BLaER1 (cell line): ENCODE measurements at regions not wholly inside any gene's neighbourhood (a gene's known extent, or its start where the extent isn't known, plus 50 kb on each side); places are given as distances from the start of the nearest gene placed in this dataset.
A peak's percentile ranks its signal among the peaks of the same experiment; 100 is the strongest.
"Not testable (repeated sequence)": the region's sequence is repeated elsewhere in the genome, so short reads cannot be mapped to it uniquely, and the experiment has no call there.

Experiments used
- H3K27ac ChIP-seq: shearing (Covaris generic); formaldehyde crosslinking; 2 replicates; pipeline ENCODE4 v1.8.1; 2022
- H3K27me3 ChIP-seq: shearing (Covaris generic); formaldehyde crosslinking; 2 replicates; pipeline ENCODE4 v1.8.1; 2022
- H3K36me3 ChIP-seq: shearing (Covaris generic); formaldehyde crosslinking; 2 replicates; pipeline ENCODE4 v1.8.1; 2022
- H3K4me1 ChIP-seq: shearing (Covaris generic); formaldehyde crosslinking; 2 replicates; pipeline ENCODE4 v1.8.1; 2022
- H3K4me2 ChIP-seq: shearing (Covaris generic); formaldehyde crosslinking; 2 replicates; pipeline ENCODE4 v1.8.1; 2022
- H3K4me3 ChIP-seq: shearing (Covaris generic); formaldehyde crosslinking; 2 replicates; pipeline ENCODE4 v1.8.1; 2022
- H3K9ac ChIP-seq: shearing (Covaris generic); formaldehyde crosslinking; 2 replicates; pipeline ENCODE4 v1.8.1; 2022
- H3K9me3 ChIP-seq: shearing (Covaris generic); formaldehyde crosslinking; 2 replicates; pipeline ENCODE4 v1.8.1; 2022
- H4K20me1 ChIP-seq: shearing (Covaris generic); formaldehyde crosslinking; 2 replicates; pipeline ENCODE4 v1.8.1; 2022
- Cebpa-rat ChIP-seq: shearing (Covaris generic); IDR thresholded peaks from 2 replicates; pipeline ENCODE4 v1.8.1; 2022

- Histone ChIP-seq H3K4me3 (no peak overlapping the region), H3K4me1 (peaks cover 19% of the 10 kb centered on the region), H3K4me2 (no peak overlapping the region), H3K9ac (no peak overlapping the region), H3K27ac (no peak overlapping the region), H3K36me3 (no peaks in the 10 kb centered on the region), H3K9me3 (no peaks in the 10 kb centered on the region), H3K27me3 (no peaks in the 10 kb centered on the region), H4K20me1 (no peaks in the 10 kb centered on the region)
- TF ChIP-seq Cebpa-rat = no peak
These were observed 71.4 kb downstream of the RGS2 start for GRCh38 chr1:192880231-192880630.

GRCh38 chr1:192884241-192884640, 75.4 kb downstream of the RGS2 start:
- Histone ChIP-seq H4K20me1 (no peaks in the 10 kb centered on the region), H3K27me3 (no peaks in the 10 kb centered on the region), H3K9ac (no peak overlapping the region), H3K4me2 (peak overlapping the region; percentile 33), H3K27ac (no peak overlapping the region), H3K4me1 (peaks cover 33% of the 10 kb centered on the region), H3K36me3 (no peaks in the 10 kb centered on the region), H3K9me3 (peaks cover 21% of the 10 kb centered on the region), H3K4me3 (no peak overlapping the region)
- no peak for TF ChIP-seq Cebpa-rat

GRCh38 chr1:192885387-192885786, 76.5 kb downstream of the RGS2 start:
- not testable (repeated sequence) for H3K27me3 ChIP-seq, H3K27ac ChIP-seq, H3K9ac ChIP-seq, H4K20me1 ChIP-seq, H3K36me3 ChIP-seq, H3K4me3 ChIP-seq
- Histone ChIP-seq H3K4me1 (peaks cover 36% of the 10 kb centered on the region), H3K4me2 (peak overlapping the region; percentile 33), H3K9me3 (peaks cover 29% of the 10 kb centered on the region)

- TF ChIP-seq Cebpa-rat = no peak
These were observed 78.6 kb downstream of the RGS2 start for GRCh38 chr1:192887426-192887825.

GRCh38 chr1:192888574-192888973, 79.7 kb downstream of the RGS2 start:
- H3K4me1 ChIP-seq = peaks cover 34% of the 10 kb centered on the region
- no peak overlapping the region for H3K4me3 ChIP-seq
- peaks cover 47% of the 10 kb centered on the region for H3K9me3 ChIP-seq
- H4K20me1 ChIP-seq = no peaks in the 10 kb centered on the region
- no peak overlapping the region for H3K9ac ChIP-seq
- H3K4me2 ChIP-seq = peak overlapping the region; percentile 29
- TF ChIP-seq Cebpa-rat = no peak
- H3K27me3 ChIP-seq = no peaks in the 10 kb centered on the region
- no peaks in the 10 kb centered on the region for H3K36me3 ChIP-seq
- no peak overlapping the region for H3K27ac ChIP-seq

More at GRCh38 chr1:192887426-192887825, 78.6 kb downstream of the RGS2 start:
- no peaks in the 10 kb centered on the region for H4K20me1 ChIP-seq
- H3K4me3 ChIP-seq = no peak overlapping the region
- no peak overlapping the region for H3K9ac ChIP-seq
- peaks cover 36% of the 10 kb centered on the region for H3K4me1 ChIP-seq
- no peaks in the 10 kb centered on the region for H3K36me3 ChIP-seq
- no peak overlapping the region for H3K27ac ChIP-seq
- peaks cover 47% of the 10 kb centered on the region for H3K9me3 ChIP-seq
- no peak overlapping the region for H3K4me2 ChIP-seq
- H3K27me3 ChIP-seq = no peaks in the 10 kb centered on the region

GRCh38 chr1:192889082-192889481, 80.2 kb downstream of the RGS2 start:
- H3K9ac ChIP-seq = no peak overlapping the region
- peak overlapping the region; percentile 29 for H3K4me2 ChIP-seq
- no peak overlapping the region for H3K4me3 ChIP-seq
- no peaks in the 10 kb centered on the region for H3K27me3 ChIP-seq
- H3K36me3 ChIP-seq = no peaks in the 10 kb centered on the region
- no peak overlapping the region for H3K27ac ChIP-seq
- peaks cover 29% of the 10 kb centered on the region for H3K4me1 ChIP-seq
- H3K9me3 ChIP-seq = peaks cover 47% of the 10 kb centered on the region
- no peak for TF ChIP-seq Cebpa-rat
- H4K20me1 ChIP-seq = no peaks in the 10 kb centered on the region

GRCh38 chr1:192890134-192890533, 81.3 kb downstream of the RGS2 start:
- Histone ChIP-seq H3K27ac (no peak overlapping the region), H3K36me3 (no peaks in the 10 kb centered on the region), H3K9ac (no peak overlapping the region), H3K4me3 (no peak overlapping the region), H3K27me3 (no peaks in the 10 kb centered on the region), H3K4me2 (no peak overlapping the region), H3K9me3 (peaks cover 48% of the 10 kb centered on the region), H4K20me1 (no peaks in the 10 kb centered on the region), H3K4me1 (peaks cover 18% of the 10 kb centered on the region)
- TF ChIP-seq Cebpa-rat = no peak

GRCh38 chr1:192892934-192893333, 84.1 kb downstream of the RGS2 start:
- no peaks in the 10 kb centered on the region for H3K27me3 ChIP-seq
- peaks cover 12% of the 10 kb centered on the region for H3K4me1 ChIP-seq
- H3K36me3 ChIP-seq = no peaks in the 10 kb centered on the region
- H3K9ac ChIP-seq = no peak overlapping the region
- H4K20me1 ChIP-seq = no peaks in the 10 kb centered on the region
- peaks cover 47% of the 10 kb centered on the region for H3K9me3 ChIP-seq
- no peak for TF ChIP-seq Cebpa-rat
- no peak overlapping the region for H3K4me2 ChIP-seq
- no peak overlapping the region for H3K4me3 ChIP-seq
- no peak overlapping the region for H3K27ac ChIP-seq

- not testable (repeated sequence) for H3K27ac ChIP-seq, H3K4me2 ChIP-seq, H3K4me1 ChIP-seq, H3K27me3 ChIP-seq, H3K36me3 ChIP-seq, H4K20me1 ChIP-seq, H3K4me3 ChIP-seq, H3K9ac ChIP-seq
- H3K9me3 ChIP-seq = peaks cover 26% of the 10 kb centered on the region
These were observed 86.6 kb downstream of the RGS2 start for GRCh38 chr1:192895487-192895886.

GRCh38 chr1:192896376-192896775, 87.5 kb downstream of the RGS2 start:
- H3K4me1 ChIP-seq = no peaks in the 10 kb centered on the region
- TF ChIP-seq Cebpa-rat = no peak
- H3K4me3 ChIP-seq = no peak overlapping the region

GRCh38 chr1:192901500-192901899, 92.7 kb downstream of the RGS2 start:
- H3K9ac ChIP-seq = no peak overlapping the region
- H4K20me1 ChIP-seq = no peaks in the 10 kb centered on the region
- H3K4me1 ChIP-seq = peaks cover 42% of the 10 kb centered on the region
- H3K4me2 ChIP-seq = no peak overlapping the region
- no peak overlapping the region for H3K27ac ChIP-seq
- no peak for TF ChIP-seq Cebpa-rat
- no peaks in the 10 kb centered on the region for H3K27me3 ChIP-seq
- H3K4me3 ChIP-seq = no peak overlapping the region
- H3K36me3 ChIP-seq = no peaks in the 10 kb centered on the region
- no peaks in the 10 kb centered on the region for H3K9me3 ChIP-seq

More at GRCh38 chr1:192896376-192896775, 87.5 kb downstream of the RGS2 start:
- Histone ChIP-seq H3K36me3 (no peaks in the 10 kb centered on the region), H3K9ac (no peak overlapping the region), H3K27me3 (no peaks in the 10 kb centered on the region), H3K9me3 (peaks cover 17% of the 10 kb centered on the region), H4K20me1 (no peaks in the 10 kb centered on the region), H3K27ac (no peak overlapping the region), H3K4me2 (no peak overlapping the region)
